RWPE2 (cell line): ENCODE measurements at regions not wholly inside any gene's neighbourhood (a gene's known extent, or its start where the extent isn't known, plus 50 kb on each side); places are given as distances from the start of the nearest gene placed in this dataset.

Experiments
- ATAC-seq: fragments of 200-7000 bp; cut with Tn5 transposase; 3 replicates; pipeline ENCODE4 v1.9.1; 2021; ENCODE audit warnings: low read depth
- DNase-seq: peaks from one replicate; pipeline ENCODE4 v3.0.0-alpha.2; 2020; ENCODE audit warnings: low spot score
- H3K27ac ChIP-seq: fragments of 450-650 bp; 2 replicates; pipeline ENCODE4 v1.5.1; 2017; ENCODE audit warnings: mild to moderate bottlenecking; ENCODE audit not compliant: poor library complexity, severe bottlenecking
- H3K27me3 ChIP-seq: fragments of 250-450 bp; sonication (Bioruptor Pico); 2 replicates; pipeline ENCODE4 v1.5.1; 2021; ENCODE audit warnings: mild to moderate bottlenecking, moderate library complexity; ENCODE audit not compliant: insufficient read depth, poor library complexity, severe bottlenecking
- H3K36me3 ChIP-seq: fragments of 250-450 bp; sonication (Bioruptor Pico); 2 replicates; pipeline ENCODE4 v1.5.1; 2020; ENCODE audit warnings: low read depth, mild to moderate bottlenecking, moderate library complexity
- H3K4me1 ChIP-seq: fragments of 250-450 bp; sonication (Bioruptor Pico); 2 replicates; pipeline ENCODE4 v1.5.1; 2021; ENCODE audit warnings: mild to moderate bottlenecking, moderate library complexity; ENCODE audit not compliant: insufficient read depth, poor library complexity, severe bottlenecking
- H3K4me3 ChIP-seq: fragments of 250-450 bp; sonication (Bioruptor Pico); 2 replicates; pipeline ENCODE4 v1.5.1; 2021; ENCODE audit warnings: mild to moderate bottlenecking, moderate library complexity; ENCODE audit not compliant: severe bottlenecking
- H3K9me3 ChIP-seq: fragments of 250-450 bp; sonication (Bioruptor Pico); 2 replicates; pipeline ENCODE4 v1.5.1; 2021; ENCODE audit warnings: mild to moderate bottlenecking, moderate library complexity; ENCODE audit not compliant: severe bottlenecking
- CTCF ChIP-seq: fragments of 450-650 bp; IDR thresholded peaks from one replicate; pipeline ENCODE4 v1.5.1; 2017; ENCODE audit warnings: mild to moderate bottlenecking, moderate library complexity; ENCODE audit not compliant: poor library complexity, severe bottlenecking

- no peaks in the 10 kb centered on the region for H3K36me3 ChIP-seq
- ATAC-seq = no peak
- no peaks in the 10 kb centered on the region for H3K9me3 ChIP-seq
- H3K27ac ChIP-seq = no peak overlapping the region
- no peaks in the 10 kb centered on the region for H3K27me3 ChIP-seq
- DNase-seq = no peak
- H3K4me3 ChIP-seq = no peak overlapping the region
- peaks cover 13% of the 10 kb centered on the region for H3K4me1 ChIP-seq
- TF ChIP-seq CTCF = no peak
Measured at GRCh38 chr3:41118461-41119390, 80.6 kb upstream of the CTNNB1 start.

- Histone ChIP-seq H3K9me3 (no peaks in the 10 kb centered on the region), H3K27me3 (no peaks in the 10 kb centered on the region), H3K4me1 (peaks cover 13% of the 10 kb centered on the region), H3K4me3 (no peak overlapping the region), H3K36me3 (no peaks in the 10 kb centered on the region), H3K27ac (no peak overlapping the region)
- DNase-seq (no peak), ATAC-seq (no peak)
- TF ChIP-seq CTCF = no peak
Measured at GRCh38 chr3:41120460-41120859, 78.8 kb upstream of the CTNNB1 start.

GRCh38 chr3:41125258-41125657 lies 74.0 kb upstream of the CTNNB1 start:
- Histone ChIP-seq H3K36me3 (peaks cover 4% of the 10 kb centered on the region; the same call in 1 of the 2 replicates), H3K27ac (no peak overlapping the region), H3K9me3 (peaks cover 8% of the 10 kb centered on the region), H3K27me3 (no peaks in the 10 kb centered on the region), H3K4me1 (peaks cover 4% of the 10 kb centered on the region), H3K4me3 (no peak overlapping the region)
- TF ChIP-seq CTCF = no peak
- DNase-seq = no peak
- ATAC-seq = no peak

GRCh38 chr3:41126472-41126871 lies 72.8 kb upstream of the CTNNB1 start:
- DNase-seq = no peak
- Histone ChIP-seq H3K4me1 (peaks cover 12% of the 10 kb centered on the region), H3K27ac (no peak overlapping the region), H3K9me3 (peaks cover 11% of the 10 kb centered on the region), H3K36me3 (peaks cover 4% of the 10 kb centered on the region; the same call in 1 of the 2 replicates), H3K27me3 (no peaks in the 10 kb centered on the region), H3K4me3 (no peak overlapping the region)
- no peak for ATAC-seq
- TF ChIP-seq CTCF = no peak

- no peak for TF ChIP-seq CTCF
- peaks cover 17% of the 10 kb centered on the region for H3K4me1 ChIP-seq
- no peak for DNase-seq
- no peak overlapping the region for H3K4me3 ChIP-seq
- no peak overlapping the region for H3K27ac ChIP-seq
- peaks cover 11% of the 10 kb centered on the region for H3K9me3 ChIP-seq
- ATAC-seq = no peak
- H3K27me3 ChIP-seq = no peaks in the 10 kb centered on the region
- H3K36me3 ChIP-seq = peaks cover 4% of the 10 kb centered on the region; the same call in 1 of the 2 replicates
Measured at GRCh38 chr3:41126961-41127360, 72.3 kb upstream of the CTNNB1 start.
